ENCODE measurements at regions not wholly inside any gene's neighbourhood (a gene's known extent, or its start where the extent isn't known, plus 50 kb on each side); places are given as distances from the start of the nearest gene placed in this dataset.

- TF ChIP-seq POLR2A (IDR thresholded peaks at IDR 0.05; ENCODE audit: low read depth, low read length) = no peak
- TF ChIP-seq POLR2AphosphoS5 (IDR thresholded peaks at IDR 0.05; ENCODE audit: low read depth, low read length) = no peak
- TF ChIP-seq TAF1 (IDR thresholded peaks at IDR 0.05; ENCODE audit: borderline replicate concordance, low read depth, low read length) = no peak
Measured at GRCh38 chr13:26847281-26847680, 86.7 kb upstream of the GPR12 start.

Measured in GM12892 (cell line).